Neural progenitor cell (in vitro differentiated cells): ENCODE measurements at regions not wholly inside any gene's neighbourhood (a gene's known extent, or its start where the extent isn't known, plus 50 kb on each side); places are given as distances from the start of the nearest gene placed in this dataset.

Source experiments
- DNase-seq: peaks from one replicate; pipeline ENCODE4 v3.0.0-alpha.2; 2016; ENCODE audit warnings: low spot score
- H2AFZ ChIP-seq: fragments of 200-600 bp; sonication (generic); replicated peaks from 2 replicates; pipeline ENCODE4 v1.6.1; 2016; ENCODE audit warnings: antibody characterized with exemption
- H3F3A ChIP-seq: fragments of 200-600 bp; sonication (generic); 2 replicates; pipeline ENCODE4 v1.6.1; 2016; ENCODE audit warnings: antibody characterized with exemption, low read depth
- H3K27ac ChIP-seq: fragments of 200-600 bp; sonication (generic); 2 replicates; pipeline ENCODE4 v1.5.1; 2016; ENCODE audit warnings: mild to moderate bottlenecking
- H3K27me3 ChIP-seq: fragments of 200-600 bp; sonication (generic); 2 replicates; pipeline ENCODE4 v1.6.1; 2016; ENCODE audit warnings: mild to moderate bottlenecking, moderate library complexity
- H3K36me3 ChIP-seq: fragments of 200-600 bp; sonication (generic); 2 replicates; pipeline ENCODE4 v1.5.1; 2016
- H3K4me1 ChIP-seq: fragments of 200-600 bp; sonication (generic); 2 replicates; pipeline ENCODE4 v1.6.1; 2016; ENCODE audit warnings: mixed run types
- H3K4me2 ChIP-seq: fragments of 200-600 bp; sonication (generic); 2 replicates; pipeline ENCODE4 v1.6.1; 2016
- H3K4me3 ChIP-seq: fragments of 200-600 bp; sonication (generic); 2 replicates; pipeline ENCODE4 v1.5.1; 2016
- H3K79me2 ChIP-seq: fragments of 200-600 bp; sonication (generic); 2 replicates; pipeline ENCODE4 v1.6.1; 2016; ENCODE audit warnings: low read depth
- H3K9ac ChIP-seq: fragments of 200-600 bp; sonication (generic); 2 replicates; pipeline ENCODE4 v1.6.1; 2016
- H3K9me3 ChIP-seq: fragments of 200-600 bp; sonication (generic); 2 replicates; pipeline ENCODE4 v1.5.1; 2016; ENCODE audit warnings: low read depth
- H4K20me1 ChIP-seq: fragments of 200-600 bp; sonication (generic); 2 replicates; pipeline ENCODE4 v1.6.1; 2016; ENCODE audit warnings: low read depth
- H3K27ac Mint-ChIP-seq: 3 replicates; pipeline ENCODE4 v1.8.0; 2021; ENCODE audit warnings: mixed read lengths
- H3K27me3 Mint-ChIP-seq: 2 replicates; pipeline ENCODE4 v1.8.0; 2022; ENCODE audit warnings: low read depth, mild to moderate bottlenecking, inconsistent platforms, moderate library complexity, mixed read lengths; ENCODE audit not compliant: insufficient read depth
- H3K36me3 Mint-ChIP-seq: 3 replicates; pipeline ENCODE4 v1.8.0; 2021; ENCODE audit warnings: mixed read lengths
- H3K4me1 Mint-ChIP-seq: 3 replicates; pipeline ENCODE4 v1.8.0; 2021; ENCODE audit warnings: mixed read lengths
- H3K4me3 Mint-ChIP-seq: 3 replicates; pipeline ENCODE4 v1.8.0; 2021; ENCODE audit warnings: mild to moderate bottlenecking, moderate library complexity, mixed read lengths
- H3K9me3 Mint-ChIP-seq: 3 replicates; pipeline ENCODE4 v1.8.0; 2020; ENCODE audit warnings: mixed read lengths
- EZH2 ChIP-seq: fragments of 200-600 bp; sonication (generic); IDR thresholded peaks from 2 replicates; pipeline ENCODE4 v1.6.1; 2017; ENCODE audit warnings: antibody characterized with exemption, mild to moderate bottlenecking, moderate library complexity
- EZH2phosphoT487 ChIP-seq: fragments of 200-600 bp; sonication (generic); IDR thresholded peaks from 2 replicates; pipeline ENCODE4 v1.6.1; 2017; ENCODE audit warnings: antibody characterized with exemption
- TF ChIP-seq, protein P1 (sequence below): fragments of 200-600 bp; sonication (generic); IDR thresholded peaks from 2 replicates; pipeline ENCODE4 v1.5.1; 2017; ENCODE audit warnings: antibody characterized with exemption, mild to moderate bottlenecking

DNA sequence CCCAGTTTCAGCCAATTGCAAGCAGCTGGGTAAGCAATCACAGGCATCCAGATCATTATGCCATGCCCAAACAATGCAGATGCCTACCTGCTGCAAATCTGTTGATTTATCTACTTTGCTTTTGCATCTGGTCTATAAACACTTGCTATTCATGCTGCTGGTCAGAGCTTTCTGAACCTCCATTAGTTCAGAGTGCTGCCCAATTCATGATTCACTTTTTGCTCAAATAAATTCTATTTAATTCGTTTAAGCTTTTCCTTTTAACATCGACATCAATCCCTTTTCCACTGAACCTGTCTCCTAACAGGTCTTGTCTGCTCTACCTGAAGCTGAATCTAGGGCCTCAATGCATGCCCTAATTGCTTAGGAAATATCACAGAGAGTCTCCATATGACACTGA lies 99.4 kb upstream of the C1orf87 start:
- H4K20me1 ChIP-seq = no peaks in the 10 kb centered on the region
- no peaks in the 10 kb centered on the region for H3K9me3 Mint-ChIP-seq
- H3K4me1 Mint-ChIP-seq = no peaks in the 10 kb centered on the region
- no peak overlapping the region for H3K27ac Mint-ChIP-seq
- H3K4me1 ChIP-seq = no peaks in the 10 kb centered on the region
- H3K27ac ChIP-seq = no peak overlapping the region
- H3F3A ChIP-seq = no peaks in the 10 kb centered on the region
- no peaks in the 10 kb centered on the region for H3K27me3 Mint-ChIP-seq
- no peaks in the 10 kb centered on the region for H3K36me3 ChIP-seq
- no peak overlapping the region for H3K4me3 ChIP-seq
- H3K79me2 ChIP-seq = no peaks in the 10 kb centered on the region
- TF ChIP-seq, protein P1, sequence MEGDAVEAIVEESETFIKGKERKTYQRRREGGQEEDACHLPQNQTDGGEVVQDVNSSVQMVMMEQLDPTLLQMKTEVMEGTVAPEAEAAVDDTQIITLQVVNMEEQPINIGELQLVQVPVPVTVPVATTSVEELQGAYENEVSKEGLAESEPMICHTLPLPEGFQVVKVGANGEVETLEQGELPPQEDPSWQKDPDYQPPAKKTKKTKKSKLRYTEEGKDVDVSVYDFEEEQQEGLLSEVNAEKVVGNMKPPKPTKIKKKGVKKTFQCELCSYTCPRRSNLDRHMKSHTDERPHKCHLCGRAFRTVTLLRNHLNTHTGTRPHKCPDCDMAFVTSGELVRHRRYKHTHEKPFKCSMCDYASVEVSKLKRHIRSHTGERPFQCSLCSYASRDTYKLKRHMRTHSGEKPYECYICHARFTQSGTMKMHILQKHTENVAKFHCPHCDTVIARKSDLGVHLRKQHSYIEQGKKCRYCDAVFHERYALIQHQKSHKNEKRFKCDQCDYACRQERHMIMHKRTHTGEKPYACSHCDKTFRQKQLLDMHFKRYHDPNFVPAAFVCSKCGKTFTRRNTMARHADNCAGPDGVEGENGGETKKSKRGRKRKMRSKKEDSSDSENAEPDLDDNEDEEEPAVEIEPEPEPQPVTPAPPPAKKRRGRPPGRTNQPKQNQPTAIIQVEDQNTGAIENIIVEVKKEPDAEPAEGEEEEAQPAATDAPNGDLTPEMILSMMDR = no peak
- TF ChIP-seq EZH2phosphoT487 (no peak), EZH2 (no peak)
- H3K9ac ChIP-seq = no peak overlapping the region
- H3K9me3 ChIP-seq = no peaks in the 10 kb centered on the region
- no peaks in the 10 kb centered on the region for H3K27me3 ChIP-seq
- no peaks in the 10 kb centered on the region for H3K36me3 Mint-ChIP-seq
- H3K4me3 Mint-ChIP-seq = no peak overlapping the region
- no peak overlapping the region for H2AFZ ChIP-seq
- no peak for DNase-seq
- no peak overlapping the region for H3K4me2 ChIP-seq

DNA sequence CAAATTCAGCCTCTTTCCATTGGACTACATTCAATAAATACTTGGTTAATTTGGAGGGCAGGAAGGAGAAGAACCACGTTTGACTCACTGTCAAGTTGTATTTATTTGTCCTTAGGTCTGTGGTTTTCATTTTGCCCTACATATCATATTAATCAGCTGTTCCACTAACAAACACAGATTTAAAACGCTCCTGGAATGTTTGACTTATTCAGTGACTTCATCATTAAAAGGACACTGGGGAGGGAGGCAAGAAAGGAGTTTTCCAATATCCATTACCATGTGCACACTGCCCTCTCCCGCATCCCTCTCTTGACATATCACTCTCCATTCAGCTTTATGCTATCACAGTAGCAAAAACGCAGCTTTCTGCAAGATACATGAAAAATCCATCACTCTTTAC lies 98.2 kb upstream of the C1orf87 start:
- no peaks in the 10 kb centered on the region for H3K27me3 Mint-ChIP-seq

DNA sequence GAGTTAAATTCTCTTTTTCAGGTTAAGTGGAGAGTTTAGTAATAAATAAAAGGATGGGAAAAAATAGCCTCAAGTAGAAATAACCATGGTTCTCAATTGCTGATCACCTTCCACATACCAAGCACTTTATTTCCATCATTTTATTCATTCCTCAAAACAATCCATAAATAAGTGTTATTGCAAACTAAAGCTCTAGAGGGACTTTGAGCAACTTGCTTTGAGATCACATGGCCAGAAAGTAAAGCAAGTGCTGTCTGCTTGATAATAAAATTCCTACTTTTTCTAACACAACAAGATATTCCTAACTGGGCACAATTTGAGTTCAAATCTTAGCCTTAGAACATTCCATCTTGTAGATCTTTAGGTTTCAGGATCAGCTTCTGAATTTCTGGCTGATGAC lies 97.1 kb upstream of the C1orf87 start:
- no peak overlapping the region for H3K4me3 ChIP-seq
- H3K36me3 ChIP-seq = no peaks in the 10 kb centered on the region
- H3K4me1 ChIP-seq = no peaks in the 10 kb centered on the region
- Mint-ChIP-seq H3K4me3 (no peak overlapping the region), H3K36me3 (no peaks in the 10 kb centered on the region), H3K27me3 (no peaks in the 10 kb centered on the region), H3K4me1 (no peaks in the 10 kb centered on the region), H3K27ac (no peak overlapping the region), H3K9me3 (no peaks in the 10 kb centered on the region)
- no peak overlapping the region for H3K27ac ChIP-seq
- H3K79me2 ChIP-seq = no peaks in the 10 kb centered on the region
- no peaks in the 10 kb centered on the region for H4K20me1 ChIP-seq
- no peaks in the 10 kb centered on the region for H3K27me3 ChIP-seq
- no peaks in the 10 kb centered on the region for H3F3A ChIP-seq
- no peak overlapping the region for H3K4me2 ChIP-seq
- TF ChIP-seq EZH2phosphoT487 (no peak), EZH2 (no peak)
- TF ChIP-seq, protein P1 = no peak
- H3K9ac ChIP-seq = no peak overlapping the region
- no peak for DNase-seq
- H3K9me3 ChIP-seq = no peaks in the 10 kb centered on the region
- no peak overlapping the region for H2AFZ ChIP-seq

More for the DNA sequence above, 98.2 kb upstream of the C1orf87 start:
- no peaks in the 10 kb centered on the region for H3K9me3 Mint-ChIP-seq
- no peaks in the 10 kb centered on the region for H3F3A ChIP-seq
- no peak overlapping the region for H3K9ac ChIP-seq
- no peak overlapping the region for H3K27ac ChIP-seq
- H4K20me1 ChIP-seq = no peaks in the 10 kb centered on the region
- no peaks in the 10 kb centered on the region for H3K27me3 ChIP-seq
- H3K4me2 ChIP-seq = no peak overlapping the region
- no peaks in the 10 kb centered on the region for H3K79me2 ChIP-seq
- no peaks in the 10 kb centered on the region for H3K4me1 Mint-ChIP-seq
- DNase-seq = no peak
- no peak overlapping the region for H3K4me3 Mint-ChIP-seq
- no peak overlapping the region for H3K4me3 ChIP-seq
- no peaks in the 10 kb centered on the region for H3K36me3 ChIP-seq
- H3K27ac Mint-ChIP-seq = no peak overlapping the region
- no peaks in the 10 kb centered on the region for H3K9me3 ChIP-seq
- no peaks in the 10 kb centered on the region for H3K4me1 ChIP-seq
- TF ChIP-seq EZH2 = no peak
- TF ChIP-seq, protein P1 = no peak
- TF ChIP-seq EZH2phosphoT487 = no peak
- H3K36me3 Mint-ChIP-seq = no peaks in the 10 kb centered on the region
- H2AFZ ChIP-seq = no peak overlapping the region

DNA sequence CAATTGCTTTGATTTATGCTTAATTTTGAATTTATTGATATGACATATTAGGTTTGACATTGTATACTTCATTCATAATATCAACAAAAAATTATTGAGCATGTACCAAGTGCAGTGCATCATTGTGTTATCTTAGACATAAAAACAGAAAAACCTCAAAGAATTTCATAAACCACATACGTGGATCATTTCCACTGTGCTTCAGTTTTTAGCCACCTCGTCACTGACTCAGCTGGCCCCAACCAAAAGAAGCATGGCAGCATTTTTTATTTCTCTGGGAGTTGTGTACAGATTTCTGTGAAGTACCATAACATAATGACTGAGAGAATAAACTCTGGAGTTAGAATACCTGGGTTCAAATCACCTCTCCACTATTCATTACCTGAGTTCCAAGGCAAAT lies 95.6 kb upstream of the C1orf87 start:
- H3K27ac ChIP-seq = no peak overlapping the region
- no peaks in the 10 kb centered on the region for H3K9me3 ChIP-seq
- no peak overlapping the region for H3K4me3 Mint-ChIP-seq
- no peaks in the 10 kb centered on the region for H3K4me1 ChIP-seq
- no peaks in the 10 kb centered on the region for H3K79me2 ChIP-seq
- no peak overlapping the region for H3K27ac Mint-ChIP-seq
- no peaks in the 10 kb centered on the region for H3K27me3 ChIP-seq
- no peak for DNase-seq
- H3K36me3 ChIP-seq = no peaks in the 10 kb centered on the region
- no peaks in the 10 kb centered on the region for H3K27me3 Mint-ChIP-seq
- no peak for TF ChIP-seq EZH2
- no peak for TF ChIP-seq EZH2phosphoT487
- TF ChIP-seq, protein P1 = no peak
- H4K20me1 ChIP-seq = no peaks in the 10 kb centered on the region
- H3K36me3 Mint-ChIP-seq = no peaks in the 10 kb centered on the region
- H3K4me2 ChIP-seq = no peak overlapping the region
- no peaks in the 10 kb centered on the region for H3F3A ChIP-seq
- H2AFZ ChIP-seq = no peak overlapping the region
- no peaks in the 10 kb centered on the region for H3K9me3 Mint-ChIP-seq
- no peaks in the 10 kb centered on the region for H3K4me1 Mint-ChIP-seq
- H3K9ac ChIP-seq = no peak overlapping the region
- no peak overlapping the region for H3K4me3 ChIP-seq
